ENCODE measurements at regions not wholly inside any gene's neighbourhood (a gene's known extent, or its start where the extent isn't known, plus 50 kb on each side); places are given as distances from the start of the nearest gene placed in this dataset.

DNA sequence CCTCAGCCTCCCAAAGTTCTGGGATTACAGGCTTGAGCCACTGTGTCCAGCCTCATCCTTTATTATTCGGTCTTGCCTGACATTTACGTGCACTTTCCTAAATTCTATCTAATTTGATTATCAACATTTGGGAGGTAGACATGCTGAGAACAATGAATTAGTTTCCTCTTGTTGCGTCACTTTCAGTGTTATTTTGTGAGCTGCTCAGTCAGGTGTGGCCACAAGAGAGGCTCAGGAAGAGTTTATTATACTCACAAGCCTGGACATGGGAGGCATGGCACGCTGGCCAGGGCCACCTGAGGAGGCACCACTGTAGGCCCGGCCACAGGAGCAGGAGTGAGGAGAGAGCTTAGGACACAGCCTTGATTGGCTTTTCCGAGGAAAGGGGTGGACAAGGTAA lies 59.7 kb upstream of the RBFOX2 start:
- H3K4me3 ChIP-seq (replicated peaks; ENCODE audit: low read depth, low read length): no peak overlapping the region
- TF ChIP-seq, protein P1, sequence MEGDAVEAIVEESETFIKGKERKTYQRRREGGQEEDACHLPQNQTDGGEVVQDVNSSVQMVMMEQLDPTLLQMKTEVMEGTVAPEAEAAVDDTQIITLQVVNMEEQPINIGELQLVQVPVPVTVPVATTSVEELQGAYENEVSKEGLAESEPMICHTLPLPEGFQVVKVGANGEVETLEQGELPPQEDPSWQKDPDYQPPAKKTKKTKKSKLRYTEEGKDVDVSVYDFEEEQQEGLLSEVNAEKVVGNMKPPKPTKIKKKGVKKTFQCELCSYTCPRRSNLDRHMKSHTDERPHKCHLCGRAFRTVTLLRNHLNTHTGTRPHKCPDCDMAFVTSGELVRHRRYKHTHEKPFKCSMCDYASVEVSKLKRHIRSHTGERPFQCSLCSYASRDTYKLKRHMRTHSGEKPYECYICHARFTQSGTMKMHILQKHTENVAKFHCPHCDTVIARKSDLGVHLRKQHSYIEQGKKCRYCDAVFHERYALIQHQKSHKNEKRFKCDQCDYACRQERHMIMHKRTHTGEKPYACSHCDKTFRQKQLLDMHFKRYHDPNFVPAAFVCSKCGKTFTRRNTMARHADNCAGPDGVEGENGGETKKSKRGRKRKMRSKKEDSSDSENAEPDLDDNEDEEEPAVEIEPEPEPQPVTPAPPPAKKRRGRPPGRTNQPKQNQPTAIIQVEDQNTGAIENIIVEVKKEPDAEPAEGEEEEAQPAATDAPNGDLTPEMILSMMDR (IDR thresholded peaks at IDR 0.05; ENCODE audit: low read length, missing control alignments): no peak
- no peak for DNase-seq (ENCODE audit: low read depth)

DNA sequence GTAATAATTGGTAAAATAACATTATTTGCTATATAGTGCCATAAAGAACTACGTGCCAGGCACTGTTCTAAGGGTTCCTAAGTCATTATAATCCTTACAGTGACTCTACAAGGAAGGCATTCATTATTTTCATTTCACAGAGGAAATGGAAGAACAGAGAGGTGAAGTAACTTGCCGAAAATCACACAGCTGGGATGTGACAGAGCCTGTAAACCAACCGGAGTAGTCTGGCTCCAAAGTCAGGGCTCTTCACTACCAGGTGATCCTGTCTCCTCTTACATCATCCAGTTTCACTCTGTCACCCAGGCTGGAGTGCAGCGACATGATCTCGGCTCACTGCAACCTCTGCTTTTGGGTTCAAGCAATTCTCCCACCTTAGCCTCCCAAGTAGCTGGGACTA lies 59.2 kb upstream of the RBFOX2 start:
- no peak for DNase-seq (ENCODE audit: low read depth)
- no peak overlapping the region for H3K4me3 ChIP-seq (replicated peaks; ENCODE audit: low read depth, low read length)
- TF ChIP-seq, protein P1 (IDR thresholded peaks at IDR 0.05; ENCODE audit: low read length, missing control alignments): no peak

DNA sequence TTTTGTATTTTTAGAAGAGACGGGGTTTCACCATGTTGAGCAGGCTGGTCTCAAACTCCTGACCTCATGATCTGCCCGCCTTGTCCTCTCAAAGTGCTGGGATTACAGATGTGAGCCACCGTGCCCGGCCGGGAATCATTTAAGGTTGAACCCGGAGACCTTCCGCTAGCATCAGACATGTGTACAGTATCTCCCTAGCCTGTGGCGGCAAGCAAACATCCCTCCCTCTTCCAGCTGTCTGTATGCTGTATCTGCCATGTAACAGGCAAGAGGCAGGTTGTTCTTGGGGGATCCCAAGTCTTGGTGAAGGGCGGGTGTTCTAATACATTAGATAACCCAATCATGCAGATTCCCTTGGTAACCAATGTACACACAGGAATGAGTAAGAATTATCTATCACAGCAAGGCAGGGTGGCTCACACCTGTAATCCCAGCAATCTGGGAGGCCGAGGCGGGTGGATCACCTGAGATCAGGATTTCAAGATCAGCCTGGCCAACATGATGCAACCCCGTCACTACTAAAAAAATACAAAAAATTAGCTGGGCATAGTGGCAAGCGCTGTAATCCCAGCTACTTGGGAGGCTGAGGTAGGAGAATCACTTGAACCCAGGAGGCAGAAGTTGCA lies 58.1 kb upstream of the RBFOX2 start:
- DNase-seq (ENCODE audit: low read depth): no peak
- TF ChIP-seq, protein P1 (IDR thresholded peaks at IDR 0.05; ENCODE audit: low read length, missing control alignments): no peak
- H3K4me3 ChIP-seq (replicated peaks; ENCODE audit: low read depth, low read length): no peak overlapping the region

DNA sequence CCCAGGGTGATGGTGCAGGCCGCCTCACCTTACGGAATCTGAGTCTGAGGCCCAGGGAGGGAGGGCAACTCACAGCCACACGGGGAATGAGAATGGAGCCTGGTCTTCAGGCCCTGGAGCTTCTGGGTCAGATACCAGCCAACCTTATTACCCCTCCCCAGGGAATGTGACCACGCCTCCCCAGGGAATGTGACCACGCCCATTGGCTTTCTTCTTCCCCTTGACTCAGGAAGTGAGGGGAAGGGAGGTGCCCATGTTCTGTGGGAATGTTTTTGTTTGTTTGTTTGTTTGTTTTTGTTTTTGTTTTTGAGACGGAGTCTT lies 57.5 kb upstream of the RBFOX2 start:
- TF ChIP-seq, protein P1 (IDR thresholded peaks at IDR 0.05; ENCODE audit: low read length, missing control alignments): no peak
- no peak overlapping the region for H3K4me3 ChIP-seq (replicated peaks; ENCODE audit: low read depth, low read length)
- DNase-seq (ENCODE audit: low read depth): no peak

DNA sequence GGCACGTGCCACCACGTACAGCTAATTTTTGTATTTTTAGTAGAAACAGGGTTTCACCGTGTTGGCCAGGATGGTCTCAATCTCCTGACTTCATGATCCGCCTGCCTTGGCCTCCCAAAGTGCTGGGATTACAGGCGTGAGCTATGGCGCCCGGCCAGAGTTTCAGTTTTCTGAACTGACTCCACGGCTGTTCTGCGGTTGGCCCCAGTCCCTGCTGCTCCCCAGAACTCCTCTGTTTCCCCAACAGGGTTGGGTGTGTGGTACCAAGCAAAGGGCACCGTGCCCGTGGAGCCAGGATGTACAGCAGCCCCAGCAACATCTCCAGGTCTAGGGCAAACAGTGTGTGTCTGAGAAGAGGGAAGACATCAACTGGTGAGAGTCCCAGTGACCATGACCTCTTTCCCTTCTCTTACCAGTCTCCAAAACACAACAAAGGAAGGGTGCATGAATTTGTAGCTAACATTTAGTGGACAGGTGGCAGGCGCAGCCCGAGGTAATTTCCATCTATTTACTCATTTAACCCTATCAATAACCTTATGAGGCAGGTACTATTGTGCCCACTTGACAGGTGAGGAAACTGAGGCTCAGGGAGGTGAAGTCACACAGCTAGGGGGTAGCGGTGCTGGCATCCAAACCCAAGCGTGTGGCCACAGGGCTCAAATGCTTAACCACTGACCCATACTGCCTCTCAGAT lies 57.0 kb upstream of the RBFOX2 start:
- TF ChIP-seq, protein P1 (IDR thresholded peaks at IDR 0.05; ENCODE audit: low read length, missing control alignments): no peak

DNA sequence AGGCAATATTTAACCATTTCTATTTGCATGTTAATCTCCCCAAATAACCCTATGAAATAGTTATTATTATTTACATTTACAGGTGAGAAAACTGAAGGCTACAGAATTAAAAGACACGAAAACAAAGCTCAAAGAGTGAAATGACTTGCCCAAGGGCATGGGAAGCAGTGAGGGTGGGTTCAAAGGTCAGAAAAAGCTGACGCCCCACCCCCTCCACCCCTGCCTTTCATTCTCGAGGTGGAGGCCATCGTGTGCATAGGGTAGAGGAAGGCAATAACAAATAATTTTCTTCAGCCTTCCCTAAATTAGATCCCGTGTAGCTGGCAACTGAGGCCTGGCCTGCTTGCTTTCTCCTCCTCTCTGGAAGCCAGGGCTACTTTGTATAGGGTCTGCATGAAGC lies 56.1 kb upstream of the RBFOX2 start:
- no peak overlapping the region for H3K4me3 ChIP-seq (replicated peaks; ENCODE audit: low read depth, low read length)
- no peak for DNase-seq (ENCODE audit: low read depth)
- TF ChIP-seq, protein P1 (IDR thresholded peaks at IDR 0.05; ENCODE audit: low read length, missing control alignments): no peak

More for the DNA sequence above, 57.0 kb upstream of the RBFOX2 start:
- DNase-seq (ENCODE audit: low read depth): no peak
- H3K4me3 ChIP-seq (replicated peaks; ENCODE audit: low read depth, low read length): no peak overlapping the region

DNA sequence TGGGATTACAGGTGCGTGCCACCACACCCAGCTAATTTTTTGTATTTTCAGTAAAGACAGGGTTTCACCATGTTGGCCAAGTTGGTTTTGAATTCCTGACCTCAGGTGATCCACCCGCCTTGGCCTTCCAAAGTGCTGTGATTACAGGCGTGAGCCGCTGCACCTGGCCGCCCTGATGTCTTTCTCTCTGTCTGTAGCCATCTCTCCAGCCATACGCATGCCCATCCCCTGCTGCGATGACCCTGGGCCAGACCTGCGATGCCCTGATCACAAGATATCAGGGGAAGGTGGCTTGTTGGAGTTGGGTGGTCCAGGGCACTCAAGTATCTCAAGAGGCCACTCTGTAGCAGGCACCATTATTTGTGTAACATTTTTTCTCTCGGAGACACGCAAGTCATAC lies 54.4 kb upstream of the RBFOX2 start:
- TF ChIP-seq, protein P1 (IDR thresholded peaks at IDR 0.05; ENCODE audit: low read length, missing control alignments): no peak
- H3K4me3 ChIP-seq (replicated peaks; ENCODE audit: low read depth, low read length): no peak overlapping the region
- no peak for DNase-seq (ENCODE audit: low read depth)

All from fibroblast of pulmonary artery (primary cell).